Esophagus squamous epithelium (tissue), 4 donors: ENCODE measurements at regions not wholly inside any gene's neighbourhood (a gene's known extent, or its start where the extent isn't known, plus 50 kb on each side); places are given as distances from the start of the nearest gene placed in this dataset.

Experiments
- POLR2A ChIP-seq, 4 donors: fragments of 450-650 bp; IDR thresholded peaks; one replicate each; pipeline ENCODE4 v1.6.1; 2017; ENCODE audit warnings: antibody characterized with exemption in 4 of 4, mild to moderate bottlenecking in 4 of 4, moderate library complexity in 3 of 4
- TF ChIP-seq, protein P1 (sequence below), 6 experiments: fragments of 450-650 bp in 4 of 6; fragments of 200-600 bp in 2 of 6; sonication (generic) in 2 of 6; IDR thresholded peaks; one replicate each; pipeline ENCODE4 v1.5.1; 2016 to 2019; ENCODE audit warnings: antibody characterized with exemption in 6 of 6, mild to moderate bottlenecking in 4 of 6, moderate library complexity in 4 of 6

DNA sequence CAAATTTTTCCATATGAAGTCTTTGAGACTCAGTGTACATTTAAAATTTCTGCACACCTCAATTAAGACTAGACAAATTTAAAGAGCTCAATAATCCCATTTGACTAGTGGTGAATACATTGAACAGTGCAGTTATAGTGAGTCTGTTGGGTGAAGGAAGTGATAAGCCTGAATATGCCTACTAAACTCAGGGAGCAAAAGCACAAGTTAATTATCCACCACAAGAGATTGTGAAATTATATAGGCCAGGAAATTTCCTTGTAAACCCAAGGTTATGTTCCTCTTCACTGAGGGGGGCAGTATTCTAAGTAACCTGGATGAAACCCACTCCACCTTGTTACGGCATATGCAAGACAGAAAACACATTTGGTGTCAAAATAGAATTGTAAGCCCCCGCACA lies 612.9 kb upstream of the DAB2 start:
- TF ChIP-seq, protein P1, sequence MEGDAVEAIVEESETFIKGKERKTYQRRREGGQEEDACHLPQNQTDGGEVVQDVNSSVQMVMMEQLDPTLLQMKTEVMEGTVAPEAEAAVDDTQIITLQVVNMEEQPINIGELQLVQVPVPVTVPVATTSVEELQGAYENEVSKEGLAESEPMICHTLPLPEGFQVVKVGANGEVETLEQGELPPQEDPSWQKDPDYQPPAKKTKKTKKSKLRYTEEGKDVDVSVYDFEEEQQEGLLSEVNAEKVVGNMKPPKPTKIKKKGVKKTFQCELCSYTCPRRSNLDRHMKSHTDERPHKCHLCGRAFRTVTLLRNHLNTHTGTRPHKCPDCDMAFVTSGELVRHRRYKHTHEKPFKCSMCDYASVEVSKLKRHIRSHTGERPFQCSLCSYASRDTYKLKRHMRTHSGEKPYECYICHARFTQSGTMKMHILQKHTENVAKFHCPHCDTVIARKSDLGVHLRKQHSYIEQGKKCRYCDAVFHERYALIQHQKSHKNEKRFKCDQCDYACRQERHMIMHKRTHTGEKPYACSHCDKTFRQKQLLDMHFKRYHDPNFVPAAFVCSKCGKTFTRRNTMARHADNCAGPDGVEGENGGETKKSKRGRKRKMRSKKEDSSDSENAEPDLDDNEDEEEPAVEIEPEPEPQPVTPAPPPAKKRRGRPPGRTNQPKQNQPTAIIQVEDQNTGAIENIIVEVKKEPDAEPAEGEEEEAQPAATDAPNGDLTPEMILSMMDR (IDR thresholded peaks at IDR 0.05) = no peak
- TF ChIP-seq POLR2A (IDR thresholded peaks at IDR 0.05) = no peak
